ENCODE measurements at regions not wholly inside any gene's neighbourhood (a gene's known extent, or its start where the extent isn't known, plus 50 kb on each side); places are given as distances from the start of the nearest gene placed in this dataset.

DNA sequence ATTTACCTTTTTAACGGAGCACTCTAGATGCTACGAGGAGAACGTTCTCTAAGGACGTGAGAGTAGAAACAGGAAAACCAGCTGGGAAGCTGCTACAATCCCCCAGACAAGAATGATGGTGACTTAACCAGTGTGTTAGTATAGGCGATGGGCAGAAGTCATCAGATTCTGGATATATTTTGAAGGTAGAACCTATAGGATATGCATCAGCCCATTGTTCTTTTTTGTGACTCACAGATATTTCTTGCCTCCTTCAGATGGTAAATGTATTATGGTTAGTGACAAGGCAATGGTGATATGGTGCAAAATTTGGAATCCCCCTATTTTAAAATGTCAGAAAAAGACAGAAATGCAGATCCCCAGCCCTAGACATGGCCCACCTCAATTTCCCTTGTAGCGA, 258.2 kb downstream of the PHLDA1 start:
- Histone ChIP-seq H3K9me3 (ENCODE audit: low read length) (no peaks in the 10 kb centered on the region), H3K27me3 (ENCODE audit: insufficient read depth, low read depth, low read length) (no peaks in the 10 kb centered on the region), H3K4me2 (ENCODE audit: low read length) (no peak overlapping the region), H3K9me2 (ENCODE audit: insufficient read depth, low read length) (no peaks in the 10 kb centered on the region), H3F3A (ENCODE audit: insufficient read depth, low read length, poor library complexity, severe bottlenecking) (no peaks in the 10 kb centered on the region), H3K9ac (ENCODE audit: low read length) (no peak overlapping the region), H2AFZ (ENCODE audit: low read depth, low read length) (no peak overlapping the region), H3K79me2 (replicated peaks; ENCODE audit: insufficient read depth, low read length) (no peaks in the 10 kb centered on the region), H3K27ac (ENCODE audit: low read length) (no peak overlapping the region), H3K36me3 (ENCODE audit: insufficient read depth, low read length) (no peaks in the 10 kb centered on the region), H4K20me1 (ENCODE audit: insufficient read depth) (no peaks in the 10 kb centered on the region), H3K4me3 (ENCODE audit: low read length) (no peak overlapping the region)
- no peak for TF ChIP-seq POLR2AphosphoS5 (IDR thresholded peaks at IDR 0.05)
- no peak for TF ChIP-seq EZH2 (IDR thresholded peaks at IDR 0.05; ENCODE audit: borderline replicate concordance, insufficient read depth, low read length, poor library complexity, severe bottlenecking)
- no peak for TF ChIP-seq TAF1 (IDR thresholded peaks at IDR 0.05; ENCODE audit: low read depth)
- no peak for TF ChIP-seq SMC3 (conservative IDR thresholded peaks at IDR 0.05; ENCODE audit: poor library complexity)
- no peak for TF ChIP-seq REST (IDR thresholded peaks at IDR 0.05; ENCODE audit: borderline replicate concordance)
- no peak for TF ChIP-seq EP300 (conservative IDR thresholded peaks at IDR 0.05; ENCODE audit: poor library complexity, severe bottlenecking)
- TF ChIP-seq, protein P1, sequence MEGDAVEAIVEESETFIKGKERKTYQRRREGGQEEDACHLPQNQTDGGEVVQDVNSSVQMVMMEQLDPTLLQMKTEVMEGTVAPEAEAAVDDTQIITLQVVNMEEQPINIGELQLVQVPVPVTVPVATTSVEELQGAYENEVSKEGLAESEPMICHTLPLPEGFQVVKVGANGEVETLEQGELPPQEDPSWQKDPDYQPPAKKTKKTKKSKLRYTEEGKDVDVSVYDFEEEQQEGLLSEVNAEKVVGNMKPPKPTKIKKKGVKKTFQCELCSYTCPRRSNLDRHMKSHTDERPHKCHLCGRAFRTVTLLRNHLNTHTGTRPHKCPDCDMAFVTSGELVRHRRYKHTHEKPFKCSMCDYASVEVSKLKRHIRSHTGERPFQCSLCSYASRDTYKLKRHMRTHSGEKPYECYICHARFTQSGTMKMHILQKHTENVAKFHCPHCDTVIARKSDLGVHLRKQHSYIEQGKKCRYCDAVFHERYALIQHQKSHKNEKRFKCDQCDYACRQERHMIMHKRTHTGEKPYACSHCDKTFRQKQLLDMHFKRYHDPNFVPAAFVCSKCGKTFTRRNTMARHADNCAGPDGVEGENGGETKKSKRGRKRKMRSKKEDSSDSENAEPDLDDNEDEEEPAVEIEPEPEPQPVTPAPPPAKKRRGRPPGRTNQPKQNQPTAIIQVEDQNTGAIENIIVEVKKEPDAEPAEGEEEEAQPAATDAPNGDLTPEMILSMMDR (IDR thresholded peaks at IDR 0.05; ENCODE audit: poor library complexity, severe bottlenecking): no peak
- no peak for TF ChIP-seq MXI1 (conservative IDR thresholded peaks at IDR 0.05; ENCODE audit: poor library complexity, severe bottlenecking)

- no peaks in the 10 kb centered on the region for H3K79me2 ChIP-seq (replicated peaks; ENCODE audit: insufficient read depth, low read length)
- no peaks in the 10 kb centered on the region for H3K36me3 ChIP-seq (ENCODE audit: insufficient read depth, low read length)
- H3K4me2 ChIP-seq (ENCODE audit: low read length): no peak overlapping the region
- TF ChIP-seq SMC3 (conservative IDR thresholded peaks at IDR 0.05; ENCODE audit: poor library complexity) (no peak), EZH2 (IDR thresholded peaks at IDR 0.05; ENCODE audit: borderline replicate concordance, insufficient read depth, low read length, poor library complexity, severe bottlenecking) (no peak), REST (IDR thresholded peaks at IDR 0.05; ENCODE audit: borderline replicate concordance) (no peak), POLR2AphosphoS5 (IDR thresholded peaks at IDR 0.05) (no peak), EP300 (conservative IDR thresholded peaks at IDR 0.05; ENCODE audit: poor library complexity, severe bottlenecking) (no peak), RAD21 (conservative IDR thresholded peaks at IDR 0.05) (no peak), MXI1 (conservative IDR thresholded peaks at IDR 0.05; ENCODE audit: poor library complexity, severe bottlenecking) (no peak), TAF1 (IDR thresholded peaks at IDR 0.05; ENCODE audit: low read depth) (no peak)
- TF ChIP-seq, protein P1 (IDR thresholded peaks at IDR 0.05; ENCODE audit: poor library complexity, severe bottlenecking): no peak
- H3F3A ChIP-seq (ENCODE audit: insufficient read depth, low read length, poor library complexity, severe bottlenecking): no peaks in the 10 kb centered on the region
- no peak overlapping the region for H2AFZ ChIP-seq (ENCODE audit: low read depth, low read length)
- H3K9me3 ChIP-seq (ENCODE audit: low read length): no peaks in the 10 kb centered on the region
- H3K4me3 ChIP-seq (ENCODE audit: low read length): no peak overlapping the region
- no peak overlapping the region for H3K27ac ChIP-seq (ENCODE audit: low read length)
- no peaks in the 10 kb centered on the region for H4K20me1 ChIP-seq (ENCODE audit: insufficient read depth)
- no peak overlapping the region for H3K9ac ChIP-seq (ENCODE audit: low read length)
- no peaks in the 10 kb centered on the region for H3K27me3 ChIP-seq (ENCODE audit: insufficient read depth, low read depth, low read length)
- H3K9me2 ChIP-seq (ENCODE audit: insufficient read depth, low read length): no peaks in the 10 kb centered on the region
Observed at GRCh38 chr12:75771023-75771422, 259.6 kb upstream of the KRR1 start.

Measured in neural cell (in vitro differentiated cells).